HepG2 (cell line): ENCODE measurements at regions not wholly inside any gene's neighbourhood (a gene's known extent, or its start where the extent isn't known, plus 50 kb on each side); places are given as distances from the start of the nearest gene placed in this dataset.

Source experiments
- E2F2 ChIP-seq: sonication (generic); formaldehyde crosslinking; IDR thresholded peaks from 2 replicates; pipeline ENCODE4 v1.4.0; 2020; ENCODE audit warnings: missing genetic modification reagents, borderline replicate concordance
- GTF2F1 ChIP-seq: fragments of 150-350 bp; IDR thresholded peaks from 2 replicates; pipeline ENCODE4 v1.6.1; 2014; ENCODE audit warnings: low read length
- RXRB ChIP-seq: IDR thresholded peaks from 2 replicates; pipeline ENCODE4 v1.6.1; 2016; ENCODE audit warnings: borderline replicate concordance, missing genetic modification reagents, missing compliant biosample characterization
- SMC3 ChIP-seq: IDR thresholded peaks from 2 replicates; pipeline ENCODE4 v1.6.1; 2011; ENCODE audit warnings: low read length, improper control_type of control experiment
- ZNF362 ChIP-seq: sonication (generic); formaldehyde crosslinking; IDR thresholded peaks from 2 replicates; pipeline ENCODE4 v1.4.0; 2020; ENCODE audit warnings: missing genetic modification reagents, mild to moderate bottlenecking, borderline replicate concordance
- ZNF614 ChIP-seq: IDR thresholded peaks from 2 replicates; pipeline ENCODE4 v1.6.1; 2018; ENCODE audit warnings: missing biosample characterization, missing genetic modification reagents, inconsistent platforms, borderline replicate concordance
- TF ChIP-seq, protein P1 (sequence below): IDR thresholded peaks from 2 replicates; pipeline ENCODE4 v1.4.0; 2020; ENCODE audit warnings: mild to moderate bottlenecking, missing genetic modification reagents
- TF ChIP-seq, protein P2 (sequence below): sonication (generic); formaldehyde crosslinking; IDR thresholded peaks from 2 replicates; pipeline ENCODE4; 2020; ENCODE audit warnings: missing genetic modification reagents, mild to moderate bottlenecking, borderline replicate concordance
- TF ChIP-seq, protein P3 (sequence below): sonication (generic); formaldehyde crosslinking; IDR thresholded peaks from 2 replicates; pipeline ENCODE4 v1.5.1; 2020; ENCODE audit warnings: mild to moderate bottlenecking, missing genetic modification reagents
- TF ChIP-seq, protein P4 (sequence below): sonication (generic); formaldehyde crosslinking; IDR thresholded peaks from 2 replicates; pipeline ENCODE4 v1.4.0; 2020; ENCODE audit warnings: missing genetic modification reagents

DNA sequence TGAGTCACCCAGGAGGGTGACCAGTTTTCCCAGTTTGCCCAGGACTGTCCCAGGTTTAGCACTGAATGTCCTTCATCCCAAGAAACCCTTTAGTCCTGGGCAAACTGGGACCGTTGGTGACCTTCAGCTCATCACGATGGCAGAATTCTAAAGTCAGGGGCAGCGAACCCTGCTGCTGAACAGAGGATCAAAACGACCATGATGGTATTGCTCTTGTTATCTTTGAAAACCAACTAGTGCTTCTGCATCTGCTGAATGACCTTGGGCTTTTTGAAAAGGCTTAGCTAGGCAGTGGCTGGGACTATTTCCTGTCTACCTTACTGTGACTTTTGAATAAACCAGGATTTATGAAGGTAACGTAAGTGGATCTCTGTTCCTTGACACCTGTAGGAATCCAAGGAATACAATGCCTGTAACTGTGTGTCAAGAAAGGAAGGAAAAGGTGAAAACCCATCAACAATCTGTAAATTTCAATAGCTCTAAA is 281.9 kb downstream of the SOX9 start (continued):
- no peak for TF ChIP-seq E2F2 (CRISPR knock-in tag)
- TF ChIP-seq RXRB: peak; percentile 11; the same call in 1 of the 2 replicates
- TF ChIP-seq, protein P1, sequence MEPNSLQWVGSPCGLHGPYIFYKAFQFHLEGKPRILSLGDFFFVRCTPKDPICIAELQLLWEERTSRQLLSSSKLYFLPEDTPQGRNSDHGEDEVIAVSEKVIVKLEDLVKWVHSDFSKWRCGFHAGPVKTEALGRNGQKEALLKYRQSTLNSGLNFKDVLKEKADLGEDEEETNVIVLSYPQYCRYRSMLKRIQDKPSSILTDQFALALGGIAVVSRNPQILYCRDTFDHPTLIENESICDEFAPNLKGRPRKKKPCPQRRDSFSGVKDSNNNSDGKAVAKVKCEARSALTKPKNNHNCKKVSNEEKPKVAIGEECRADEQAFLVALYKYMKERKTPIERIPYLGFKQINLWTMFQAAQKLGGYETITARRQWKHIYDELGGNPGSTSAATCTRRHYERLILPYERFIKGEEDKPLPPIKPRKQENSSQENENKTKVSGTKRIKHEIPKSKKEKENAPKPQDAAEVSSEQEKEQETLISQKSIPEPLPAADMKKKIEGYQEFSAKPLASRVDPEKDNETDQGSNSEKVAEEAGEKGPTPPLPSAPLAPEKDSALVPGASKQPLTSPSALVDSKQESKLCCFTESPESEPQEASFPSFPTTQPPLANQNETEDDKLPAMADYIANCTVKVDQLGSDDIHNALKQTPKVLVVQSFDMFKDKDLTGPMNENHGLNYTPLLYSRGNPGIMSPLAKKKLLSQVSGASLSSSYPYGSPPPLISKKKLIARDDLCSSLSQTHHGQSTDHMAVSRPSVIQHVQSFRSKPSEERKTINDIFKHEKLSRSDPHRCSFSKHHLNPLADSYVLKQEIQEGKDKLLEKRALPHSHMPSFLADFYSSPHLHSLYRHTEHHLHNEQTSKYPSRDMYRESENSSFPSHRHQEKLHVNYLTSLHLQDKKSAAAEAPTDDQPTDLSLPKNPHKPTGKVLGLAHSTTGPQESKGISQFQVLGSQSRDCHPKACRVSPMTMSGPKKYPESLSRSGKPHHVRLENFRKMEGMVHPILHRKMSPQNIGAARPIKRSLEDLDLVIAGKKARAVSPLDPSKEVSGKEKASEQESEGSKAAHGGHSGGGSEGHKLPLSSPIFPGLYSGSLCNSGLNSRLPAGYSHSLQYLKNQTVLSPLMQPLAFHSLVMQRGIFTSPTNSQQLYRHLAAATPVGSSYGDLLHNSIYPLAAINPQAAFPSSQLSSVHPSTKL (CRISPR knock-in tag): peak; percentile 22; the same call in 1 of the 2 replicates
- TF ChIP-seq, protein P2, sequence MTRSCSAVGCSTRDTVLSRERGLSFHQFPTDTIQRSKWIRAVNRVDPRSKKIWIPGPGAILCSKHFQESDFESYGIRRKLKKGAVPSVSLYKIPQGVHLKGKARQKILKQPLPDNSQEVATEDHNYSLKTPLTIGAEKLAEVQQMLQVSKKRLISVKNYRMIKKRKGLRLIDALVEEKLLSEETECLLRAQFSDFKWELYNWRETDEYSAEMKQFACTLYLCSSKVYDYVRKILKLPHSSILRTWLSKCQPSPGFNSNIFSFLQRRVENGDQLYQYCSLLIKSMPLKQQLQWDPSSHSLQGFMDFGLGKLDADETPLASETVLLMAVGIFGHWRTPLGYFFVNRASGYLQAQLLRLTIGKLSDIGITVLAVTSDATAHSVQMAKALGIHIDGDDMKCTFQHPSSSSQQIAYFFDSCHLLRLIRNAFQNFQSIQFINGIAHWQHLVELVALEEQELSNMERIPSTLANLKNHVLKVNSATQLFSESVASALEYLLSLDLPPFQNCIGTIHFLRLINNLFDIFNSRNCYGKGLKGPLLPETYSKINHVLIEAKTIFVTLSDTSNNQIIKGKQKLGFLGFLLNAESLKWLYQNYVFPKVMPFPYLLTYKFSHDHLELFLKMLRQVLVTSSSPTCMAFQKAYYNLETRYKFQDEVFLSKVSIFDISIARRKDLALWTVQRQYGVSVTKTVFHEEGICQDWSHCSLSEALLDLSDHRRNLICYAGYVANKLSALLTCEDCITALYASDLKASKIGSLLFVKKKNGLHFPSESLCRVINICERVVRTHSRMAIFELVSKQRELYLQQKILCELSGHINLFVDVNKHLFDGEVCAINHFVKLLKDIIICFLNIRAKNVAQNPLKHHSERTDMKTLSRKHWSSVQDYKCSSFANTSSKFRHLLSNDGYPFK (CRISPR knock-in tag): no peak
- no peak for TF ChIP-seq ZNF614 (CRISPR knock-in tag)
- no peak for TF ChIP-seq SMC3
- TF ChIP-seq, protein P3, sequence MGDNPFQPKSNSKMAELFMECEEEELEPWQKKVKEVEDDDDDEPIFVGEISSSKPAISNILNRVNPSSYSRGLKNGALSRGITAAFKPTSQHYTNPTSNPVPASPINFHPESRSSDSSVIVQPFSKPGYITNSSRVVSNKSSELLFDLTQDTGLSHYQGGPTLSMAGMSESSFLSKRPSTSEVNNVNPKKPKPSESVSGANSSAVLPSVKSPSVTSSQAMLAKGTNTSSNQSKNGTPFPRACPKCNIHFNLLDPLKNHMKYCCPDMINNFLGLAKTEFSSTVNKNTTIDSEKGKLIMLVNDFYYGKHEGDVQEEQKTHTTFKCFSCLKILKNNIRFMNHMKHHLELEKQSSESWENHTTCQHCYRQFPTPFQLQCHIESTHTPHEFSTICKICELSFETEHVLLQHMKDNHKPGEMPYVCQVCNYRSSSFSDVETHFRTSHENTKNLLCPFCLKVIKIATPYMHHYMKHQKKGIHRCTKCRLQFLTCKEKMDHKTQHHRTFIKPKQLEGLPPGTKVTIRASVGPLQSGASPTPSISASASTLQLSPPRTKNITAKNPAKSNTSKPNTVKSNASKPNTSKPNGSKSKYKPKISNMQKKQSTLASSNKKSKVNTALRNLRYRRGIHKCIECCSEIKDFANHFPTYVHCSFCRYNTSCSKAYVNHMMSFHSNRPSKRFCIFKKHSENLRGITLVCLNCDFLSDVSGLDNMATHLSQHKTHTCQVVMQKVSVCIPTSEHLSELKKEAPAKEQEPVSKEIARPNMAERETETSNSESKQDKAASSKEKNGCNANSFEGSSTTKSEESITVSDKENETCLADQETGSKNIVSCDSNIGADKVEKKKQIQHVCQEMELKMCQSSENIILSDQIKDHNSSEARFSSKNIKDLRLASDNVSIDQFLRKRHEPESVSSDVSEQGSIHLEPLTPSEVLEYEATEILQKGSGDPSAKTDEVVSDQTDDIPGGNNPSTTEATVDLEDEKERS (CRISPR knock-in tag): no peak
- TF ChIP-seq GTF2F1: no peak
- no peak for TF ChIP-seq ZNF362 (CRISPR knock-in tag)
- TF ChIP-seq, protein P4, sequence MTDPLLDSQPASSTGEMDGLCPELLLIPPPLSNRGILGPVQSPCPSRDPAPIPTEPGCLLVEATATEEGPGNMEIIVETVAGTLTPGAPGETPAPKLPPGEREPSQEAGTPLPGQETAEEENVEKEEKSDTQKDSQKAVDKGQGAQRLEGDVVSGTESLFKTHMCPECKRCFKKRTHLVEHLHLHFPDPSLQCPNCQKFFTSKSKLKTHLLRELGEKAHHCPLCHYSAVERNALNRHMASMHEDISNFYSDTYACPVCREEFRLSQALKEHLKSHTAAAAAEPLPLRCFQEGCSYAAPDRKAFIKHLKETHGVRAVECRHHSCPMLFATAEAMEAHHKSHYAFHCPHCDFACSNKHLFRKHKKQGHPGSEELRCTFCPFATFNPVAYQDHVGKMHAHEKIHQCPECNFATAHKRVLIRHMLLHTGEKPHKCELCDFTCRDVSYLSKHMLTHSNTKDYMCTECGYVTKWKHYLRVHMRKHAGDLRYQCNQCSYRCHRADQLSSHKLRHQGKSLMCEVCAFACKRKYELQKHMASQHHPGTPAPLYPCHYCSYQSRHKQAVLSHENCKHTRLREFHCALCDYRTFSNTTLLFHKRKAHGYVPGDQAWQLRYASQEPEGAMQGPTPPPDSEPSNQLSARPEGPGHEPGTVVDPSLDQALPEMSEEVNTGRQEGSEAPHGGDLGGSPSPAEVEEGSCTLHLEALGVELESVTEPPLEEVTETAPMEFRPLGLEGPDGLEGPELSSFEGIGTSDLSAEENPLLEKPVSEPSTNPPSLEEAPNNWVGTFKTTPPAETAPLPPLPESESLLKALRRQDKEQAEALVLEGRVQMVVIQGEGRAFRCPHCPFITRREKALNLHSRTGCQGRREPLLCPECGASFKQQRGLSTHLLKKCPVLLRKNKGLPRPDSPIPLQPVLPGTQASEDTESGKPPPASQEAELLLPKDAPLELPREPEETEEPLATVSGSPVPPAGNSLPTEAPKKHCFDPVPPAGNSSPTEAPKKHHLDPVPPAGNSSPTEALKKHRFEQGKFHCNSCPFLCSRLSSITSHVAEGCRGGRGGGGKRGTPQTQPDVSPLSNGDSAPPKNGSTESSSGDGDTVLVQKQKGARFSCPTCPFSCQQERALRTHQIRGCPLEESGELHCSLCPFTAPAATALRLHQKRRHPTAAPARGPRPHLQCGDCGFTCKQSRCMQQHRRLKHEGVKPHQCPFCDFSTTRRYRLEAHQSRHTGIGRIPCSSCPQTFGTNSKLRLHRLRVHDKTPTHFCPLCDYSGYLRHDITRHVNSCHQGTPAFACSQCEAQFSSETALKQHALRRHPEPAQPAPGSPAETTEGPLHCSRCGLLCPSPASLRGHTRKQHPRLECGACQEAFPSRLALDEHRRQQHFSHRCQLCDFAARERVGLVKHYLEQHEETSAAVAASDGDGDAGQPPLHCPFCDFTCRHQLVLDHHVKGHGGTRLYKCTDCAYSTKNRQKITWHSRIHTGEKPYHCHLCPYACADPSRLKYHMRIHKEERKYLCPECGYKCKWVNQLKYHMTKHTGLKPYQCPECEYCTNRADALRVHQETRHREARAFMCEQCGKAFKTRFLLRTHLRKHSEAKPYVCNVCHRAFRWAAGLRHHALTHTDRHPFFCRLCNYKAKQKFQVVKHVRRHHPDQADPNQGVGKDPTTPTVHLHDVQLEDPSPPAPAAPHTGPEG: no peak
